ENCODE measurements at regions not wholly inside any gene's neighbourhood (a gene's known extent, or its start where the extent isn't known, plus 50 kb on each side); places are given as distances from the start of the nearest gene placed in this dataset.
"Not testable (repeated sequence)": the region's sequence is repeated elsewhere in the genome, so short reads cannot be mapped to it uniquely, and the experiment has no call there.

GRCh38 chr20:5395932-5396727 lies 79.4 kb upstream of the PROKR2 start:
- no peak for DNase-seq (ENCODE audit: extremely low read depth in 1 of 2, low read depth in 1 of 2)

- DNase-seq (ENCODE audit: extremely low read depth in 1 of 2, low read depth in 1 of 2): no peak
Observed at GRCh38 chr20:5393218-5393870, 76.6 kb upstream of the PROKR2 start.

DNA sequence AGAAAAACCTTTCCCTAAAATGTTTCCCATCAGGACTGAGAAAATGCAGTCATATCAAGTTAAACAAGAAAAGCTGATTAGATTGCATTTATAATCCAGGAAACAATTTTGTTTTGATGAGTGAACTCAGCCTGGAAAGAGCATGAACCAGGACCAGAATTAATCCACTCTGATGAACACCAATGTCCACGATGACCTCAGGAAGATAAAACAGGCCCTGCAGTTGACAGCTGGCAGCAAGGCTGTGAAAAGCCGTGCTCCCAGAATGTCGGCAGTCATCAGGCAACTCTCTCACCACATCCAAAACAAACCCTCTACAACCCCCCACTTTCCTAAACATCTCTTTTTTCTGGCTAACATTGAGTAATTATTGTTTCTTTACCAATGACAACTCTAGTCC lies 74.0 kb upstream of the PROKR2 start:
- DNase-seq (ENCODE audit: extremely low read depth in 1 of 2, low read depth in 1 of 2): no peak

DNA sequence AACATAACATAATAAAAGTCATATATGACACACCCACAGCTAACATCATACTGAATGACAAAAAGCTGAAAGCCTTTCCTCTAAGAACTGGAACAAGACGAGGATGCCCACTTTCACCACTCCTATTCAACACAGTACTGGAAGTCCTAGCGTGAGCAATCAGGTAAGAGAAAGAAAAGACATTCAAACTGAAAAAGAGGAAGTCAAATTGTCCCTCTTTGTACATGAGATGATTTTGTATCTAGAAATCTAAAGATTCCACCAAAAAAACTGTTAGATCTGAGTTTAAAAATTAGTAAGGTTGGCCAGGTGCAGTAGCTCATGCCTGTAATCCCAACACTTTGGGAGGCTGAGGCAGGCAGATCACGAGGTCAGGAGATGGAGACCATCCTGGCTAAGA lies 70.1 kb upstream of the PROKR2 start:
- not testable (repeated sequence) for DNase-seq (ENCODE audit: extremely low read depth in 1 of 2, low read depth in 1 of 2)

DNA sequence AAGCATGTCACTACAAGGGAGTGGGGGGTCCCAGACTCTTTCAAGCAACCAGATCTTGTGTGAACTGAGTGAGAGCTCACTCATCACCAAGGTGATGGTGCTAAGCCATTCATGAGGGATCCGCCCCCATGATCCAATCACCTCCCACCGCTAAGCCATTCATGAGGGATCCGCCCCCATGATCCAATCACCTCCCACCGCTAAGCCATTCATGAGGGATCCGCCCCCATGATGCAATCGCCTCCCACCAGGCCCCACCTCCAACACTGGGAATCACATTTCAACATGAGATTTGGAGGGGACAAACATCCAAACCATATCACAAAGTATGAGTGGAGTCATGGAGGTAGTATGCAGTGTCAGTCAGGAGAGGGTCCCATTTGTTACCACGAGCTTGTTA lies 64.8 kb upstream of the PROKR2 start:
- DNase-seq (ENCODE audit: extremely low read depth in 1 of 2, low read depth in 1 of 2): not testable (repeated sequence)

- no peak for DNase-seq (ENCODE audit: extremely low read depth in 1 of 2, low read depth in 1 of 2)
Observed at GRCh38 chr20:5377484-5377883, 60.7 kb upstream of the PROKR2 start.

DNA sequence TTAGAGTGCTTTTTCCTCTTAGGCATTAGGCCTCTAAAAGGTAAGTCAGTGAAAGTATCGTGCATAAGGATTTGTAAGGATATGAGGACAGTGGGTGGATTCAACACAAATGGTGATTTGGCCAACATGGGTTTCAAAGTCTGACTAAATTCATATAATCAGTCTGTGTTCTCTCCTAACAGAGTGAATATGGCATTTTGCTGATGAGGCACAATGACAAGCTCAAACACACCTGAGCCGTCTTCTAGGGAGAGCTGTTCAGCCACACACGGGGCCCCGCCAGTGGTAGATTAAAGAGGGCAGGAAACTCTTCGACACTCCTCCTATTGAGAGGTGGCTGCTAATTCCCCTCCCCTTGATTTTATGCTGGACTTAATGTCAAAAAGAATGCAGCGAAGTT lies 59.5 kb upstream of the PROKR2 start:
- DNase-seq (ENCODE audit: extremely low read depth in 1 of 2, low read depth in 1 of 2): no peak

DNA sequence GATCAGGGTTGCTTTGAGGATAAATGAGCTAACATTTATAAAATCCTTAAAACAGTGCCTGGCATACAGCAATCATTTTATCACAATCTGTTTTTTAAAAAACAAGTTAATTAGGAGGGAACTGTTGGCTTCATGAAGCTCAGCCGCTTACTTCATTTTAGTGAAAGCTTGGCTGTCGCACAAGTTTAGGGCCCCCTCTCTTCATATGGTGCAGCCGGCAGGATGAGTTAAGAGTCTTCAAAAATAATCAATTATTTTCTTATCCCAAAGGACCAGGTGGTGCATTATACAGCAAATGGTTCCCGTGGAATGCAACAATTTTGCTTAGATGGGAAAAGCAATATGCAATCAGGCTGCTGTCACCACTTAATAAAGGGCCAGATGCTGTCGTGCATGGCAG lies 57.4 kb upstream of the PROKR2 start:
- DNase-seq (ENCODE audit: extremely low read depth in 1 of 2, low read depth in 1 of 2): no peak

- no peak for DNase-seq (ENCODE audit: extremely low read depth in 1 of 2, low read depth in 1 of 2)
Observed at GRCh38 chr20:5372371-5372770, 55.6 kb upstream of the PROKR2 start.

DNA sequence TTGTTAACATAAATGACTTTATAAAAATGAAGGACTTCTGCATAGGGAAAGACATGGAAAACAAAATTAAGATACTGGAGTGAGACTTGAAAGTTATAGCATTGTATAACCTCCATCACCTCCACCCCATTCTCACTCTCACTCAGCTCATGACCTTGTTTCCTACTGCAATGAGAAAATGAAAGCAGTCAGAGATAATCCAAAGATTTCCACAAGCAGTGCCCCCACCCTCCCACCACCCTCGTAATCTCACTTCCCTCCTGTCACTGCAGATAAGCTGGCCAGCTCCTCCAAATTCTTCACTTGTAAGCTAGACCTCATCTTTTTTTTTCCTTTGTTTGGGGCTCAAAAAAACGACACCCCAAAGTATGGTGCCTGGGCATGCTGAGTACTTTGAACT lies 52.9 kb upstream of the PROKR2 start:
- no peak for DNase-seq (ENCODE audit: extremely low read depth in 1 of 2, low read depth in 1 of 2)

Data from stimulated activated CD8-positive, alpha-beta memory T cell treated with anti-CD3 and anti-CD28 coated beads, Interleukin-7, amount 100 ng/mL, for 48 hours (primary cell).